ENCODE measurements at regions not wholly inside any gene's neighbourhood (a gene's known extent, or its start where the extent isn't known, plus 50 kb on each side); places are given as distances from the start of the nearest gene placed in this dataset.

DNA sequence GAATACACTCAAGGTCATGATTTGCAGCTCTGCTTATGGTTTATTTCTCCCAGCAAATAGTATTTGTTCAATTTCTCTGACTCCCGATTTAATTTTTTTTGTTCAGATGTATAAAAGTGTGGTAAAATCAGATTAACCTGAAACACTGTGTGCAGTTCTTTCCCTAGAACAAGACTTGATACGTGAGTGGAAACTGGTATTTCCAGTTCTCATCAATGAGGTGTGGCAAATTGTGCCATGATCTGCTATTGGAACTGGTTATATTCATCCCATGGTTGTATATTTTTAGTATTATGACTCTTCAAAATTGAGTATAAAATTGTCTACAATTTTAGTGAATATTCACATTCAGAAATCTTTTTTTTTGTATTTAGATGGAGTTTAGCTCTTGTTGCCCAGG is 76.8 kb upstream of the IVNS1ABP start:
- TF ChIP-seq SP1 (IDR thresholded peaks at IDR 0.05) (no peak), ZNF384 (IDR thresholded peaks at IDR 0.05) (no peak), ELF4 (IDR thresholded peaks at IDR 0.05) (no peak), HDGF (IDR thresholded peaks at IDR 0.05; ENCODE audit: borderline replicate concordance) (no peak), FOXM1 (IDR thresholded peaks at IDR 0.05; ENCODE audit: borderline replicate concordance) (no peak), NFRKB (IDR thresholded peaks at IDR 0.05) (no peak), TARDBP (IDR thresholded peaks at IDR 0.05) (no peak)
